HG02759 (cell line): ENCODE measurements at regions not wholly inside any gene's neighbourhood (a gene's known extent, or its start where the extent isn't known, plus 50 kb on each side); places are given as distances from the start of the nearest gene placed in this dataset.
A peak's percentile ranks its signal among the peaks of the same experiment; 100 is the strongest.

Experiments used
- ATAC-seq: cut with Tn5 transposase; IDR thresholded peaks from one replicate; pipeline ENCODE4 v1.9.1; 2021; ENCODE audit warnings: mild to moderate bottlenecking, moderate library complexity; ENCODE audit not compliant: unreplicated experiment

DNA sequence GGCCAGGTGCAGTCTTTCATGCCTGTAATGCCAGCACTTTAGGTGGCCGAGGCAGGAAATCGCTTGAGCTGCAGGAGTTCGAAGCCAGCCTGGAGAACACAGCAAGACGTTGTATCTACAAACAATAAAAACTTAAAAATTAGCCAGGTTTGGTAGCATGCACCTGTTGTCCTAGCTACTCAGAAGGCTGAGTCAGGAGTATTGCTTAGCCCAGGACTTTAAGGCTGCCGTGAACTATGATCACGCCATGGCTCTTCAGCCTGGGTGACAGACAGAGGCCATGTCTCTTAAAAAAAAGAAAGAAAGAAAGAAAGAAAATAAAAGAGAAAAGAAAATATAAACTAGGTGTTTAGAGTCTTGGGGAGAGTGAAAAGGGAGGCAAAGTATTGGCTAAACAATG is 96.4 kb upstream of the PDE5A start:
- ATAC-seq, result no peak

DNA sequence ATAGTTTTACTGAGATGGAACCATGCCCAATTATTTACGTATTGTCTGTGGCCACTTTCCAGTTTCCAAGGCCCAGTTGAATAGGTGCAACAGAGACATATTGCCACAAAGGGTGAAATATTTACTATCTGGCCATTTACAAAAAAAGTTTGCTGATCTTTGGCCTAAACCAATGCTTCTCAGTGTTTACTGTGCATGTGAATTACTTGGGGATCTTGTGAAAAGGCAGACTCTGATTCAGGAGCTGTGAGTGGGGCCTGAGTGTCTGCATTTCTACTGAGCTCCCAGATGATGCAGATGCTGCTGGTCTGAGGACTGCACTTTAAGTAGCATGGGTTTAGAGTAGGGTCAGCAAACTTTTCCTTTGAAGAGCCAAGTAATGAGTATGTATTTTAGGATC is 94.1 kb upstream of the PDE5A start:
- ATAC-seq, result no peak

DNA sequence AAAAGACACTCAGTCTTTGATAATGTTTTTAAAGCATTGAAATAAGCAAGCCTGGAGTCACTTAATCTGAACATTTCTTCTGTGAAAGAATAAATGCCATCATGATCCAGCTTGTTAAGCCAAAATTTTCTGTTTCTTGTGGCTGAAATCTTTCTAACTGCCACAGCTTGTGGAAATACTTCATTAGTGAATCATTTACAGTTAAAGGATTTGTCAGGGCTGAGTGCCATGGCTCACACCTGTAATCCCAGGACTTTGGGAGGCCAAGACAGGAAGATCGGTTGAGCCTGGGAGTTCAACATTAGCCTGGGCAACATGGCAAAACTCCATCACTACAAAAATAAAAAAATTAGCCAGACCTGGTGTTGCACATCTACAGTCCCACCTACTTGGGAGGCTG is 93.3 kb upstream of the PDE5A start:
- ATAC-seq, result no peak

DNA sequence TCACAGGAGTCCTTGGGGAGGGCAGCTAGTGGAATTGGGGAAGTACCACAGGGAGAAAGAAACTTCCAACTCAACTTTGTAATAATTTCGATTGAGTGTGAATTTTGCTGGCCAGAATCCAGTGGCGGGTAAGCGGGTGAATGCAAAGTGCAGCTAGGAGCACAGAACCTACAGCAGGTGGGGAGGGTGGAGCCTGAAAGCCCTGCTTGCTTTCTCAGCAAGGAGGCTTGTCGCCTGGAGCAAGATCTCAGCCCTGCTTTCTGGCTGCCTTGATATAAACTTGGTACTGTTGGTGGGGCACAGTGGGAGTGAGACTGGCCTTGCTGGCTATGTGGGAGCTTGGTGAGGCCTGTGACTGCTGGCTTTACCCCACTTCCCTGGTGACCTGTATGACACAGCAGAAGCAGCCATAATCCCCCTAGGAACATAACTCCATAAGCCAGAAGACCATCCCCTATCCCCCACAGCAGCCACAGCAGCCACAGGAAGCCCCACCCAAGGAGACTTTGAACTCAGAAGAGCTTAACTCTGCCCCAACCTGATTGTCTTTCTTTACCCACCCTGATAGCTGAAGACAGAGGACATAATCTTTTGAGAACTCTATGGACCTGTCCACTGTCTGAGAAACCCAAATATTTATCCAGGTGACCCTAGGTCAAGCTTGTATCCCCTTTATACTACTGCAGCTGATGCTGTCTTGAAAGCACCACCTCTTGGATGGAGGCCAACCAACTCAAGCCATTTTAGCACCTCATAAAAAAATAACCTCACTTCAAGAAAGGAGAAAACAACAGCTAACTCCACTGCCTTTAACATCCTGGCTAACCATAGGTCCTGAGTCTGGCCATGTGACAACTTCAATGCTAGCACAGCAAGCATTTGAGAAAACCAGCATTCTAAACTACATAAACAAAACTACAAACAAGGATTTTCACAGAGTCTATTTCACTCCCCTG is 87.2 kb upstream of the PDE5A start:
- no peak for ATAC-seq

DNA sequence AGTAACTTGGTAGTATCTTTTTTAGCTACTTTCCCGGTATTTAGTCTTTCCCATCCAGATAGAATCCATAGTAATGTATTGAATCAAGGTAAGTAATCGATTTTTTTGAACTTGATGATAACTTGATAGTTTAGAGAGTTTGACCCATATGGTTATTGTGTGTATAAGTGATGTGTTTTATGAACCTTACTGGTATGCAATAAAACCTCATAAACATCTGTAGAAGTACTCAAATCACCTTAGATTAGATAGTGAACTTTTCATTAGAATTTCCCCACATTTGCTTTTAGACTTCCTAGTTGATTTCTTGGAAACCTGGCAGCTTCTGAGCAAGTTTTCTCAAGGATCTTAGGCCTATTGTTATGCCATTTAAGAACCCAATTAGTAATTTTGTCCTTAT is 80.8 kb upstream of the PDE5A start:
- ATAC-seq, result no peak

DNA sequence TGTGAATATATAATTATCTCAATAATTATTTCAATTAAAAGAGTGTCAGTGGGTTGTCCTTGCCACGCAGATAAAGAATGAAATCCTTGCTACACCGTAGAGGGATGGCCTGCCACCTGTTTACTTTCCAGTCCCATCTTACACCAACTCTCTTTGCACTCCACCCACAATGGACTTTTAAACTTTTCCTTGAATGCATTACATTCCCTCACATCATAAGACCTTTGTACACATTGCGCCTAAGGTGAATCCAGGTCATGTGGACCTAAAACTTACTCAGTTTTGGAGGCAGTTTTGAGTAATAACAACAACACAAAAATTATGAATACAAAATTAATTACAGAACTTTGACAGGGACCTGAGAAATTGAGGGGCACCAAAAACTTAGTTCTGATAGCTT is 78.7 kb upstream of the PDE5A start:
- no peak for ATAC-seq

DNA sequence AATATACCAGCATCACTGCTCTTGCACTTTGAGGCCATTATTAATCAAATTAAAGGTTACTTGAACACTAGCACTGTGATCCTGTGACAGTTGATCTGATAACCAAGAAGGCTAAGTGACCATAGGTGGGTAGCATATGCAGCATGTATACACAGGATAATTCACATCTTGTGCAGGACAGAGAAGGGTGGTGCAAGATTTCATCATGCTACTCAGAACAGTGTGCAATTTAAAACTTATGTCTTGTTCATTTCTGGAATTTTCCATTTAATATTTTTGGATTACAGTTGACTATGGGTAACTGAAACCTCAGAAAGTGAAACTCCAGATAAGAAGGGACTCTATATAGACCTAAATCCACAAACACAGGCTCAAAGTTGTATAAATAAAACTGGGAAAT is 78.2 kb upstream of the PDE5A start:
- ATAC-seq, result no peak

DNA sequence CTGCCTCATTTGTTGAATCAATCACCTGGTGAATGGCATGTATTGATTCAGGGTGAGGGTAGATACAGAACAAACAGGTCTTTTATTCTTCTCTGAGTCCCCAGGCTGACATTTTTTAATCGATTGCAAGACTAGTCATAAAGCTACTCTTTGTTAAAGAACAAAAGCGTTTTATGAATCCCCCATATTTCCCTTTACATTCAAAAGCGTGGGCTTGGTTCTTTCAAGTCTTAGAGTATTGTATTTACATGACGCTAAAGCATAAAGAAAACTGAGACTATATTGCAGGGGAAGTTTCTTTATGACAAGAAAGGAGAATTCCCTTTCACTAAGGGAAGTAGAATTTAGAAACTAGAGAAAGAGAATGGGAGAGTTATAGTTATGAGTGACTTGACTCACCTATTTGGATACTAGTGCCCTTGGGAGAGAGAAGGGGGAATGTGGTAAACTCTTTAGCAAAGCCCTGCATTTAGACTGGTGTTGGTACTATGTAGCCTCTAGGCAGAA is 69.3 kb upstream of the PDE5A start:
- peak; percentile 59 for ATAC-seq

DNA sequence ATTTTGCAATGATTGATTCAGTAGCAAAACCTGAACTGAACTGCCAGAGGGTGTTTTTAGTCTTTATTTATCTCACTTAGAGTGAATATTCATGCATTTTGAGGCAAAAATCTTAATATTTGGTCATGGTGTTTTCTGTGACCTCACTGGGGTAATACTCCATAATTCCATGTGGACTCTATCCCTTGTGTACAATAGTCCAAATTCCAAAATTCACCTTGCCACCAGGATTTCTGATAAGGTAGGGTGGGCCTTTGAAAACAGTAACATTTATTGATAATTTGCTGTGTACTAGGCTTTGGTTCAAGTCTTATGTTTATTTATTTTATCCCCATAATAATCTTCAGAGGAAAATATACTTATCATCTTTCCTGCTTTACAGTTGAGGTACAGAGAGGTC is 68.4 kb upstream of the PDE5A start:
- no peak for ATAC-seq

DNA sequence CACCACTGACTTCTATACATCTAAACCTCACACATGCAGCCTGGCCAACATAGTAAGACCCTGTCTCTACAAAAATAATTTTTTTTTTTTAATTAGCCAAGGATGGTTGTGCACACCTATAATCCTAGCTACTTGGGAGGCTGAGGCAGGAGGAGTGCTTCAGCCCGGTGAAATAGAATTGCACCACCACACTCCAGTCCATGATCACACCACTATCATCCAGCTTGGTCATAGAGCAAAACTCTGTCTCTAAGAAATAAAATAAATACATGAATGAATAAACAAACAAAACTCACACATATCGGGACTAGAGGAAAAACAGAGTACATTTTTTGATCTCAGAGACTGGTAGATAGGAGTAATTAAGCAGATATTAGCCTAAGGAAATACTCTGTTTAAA is 66.6 kb upstream of the PDE5A start:
- no peak for ATAC-seq

DNA sequence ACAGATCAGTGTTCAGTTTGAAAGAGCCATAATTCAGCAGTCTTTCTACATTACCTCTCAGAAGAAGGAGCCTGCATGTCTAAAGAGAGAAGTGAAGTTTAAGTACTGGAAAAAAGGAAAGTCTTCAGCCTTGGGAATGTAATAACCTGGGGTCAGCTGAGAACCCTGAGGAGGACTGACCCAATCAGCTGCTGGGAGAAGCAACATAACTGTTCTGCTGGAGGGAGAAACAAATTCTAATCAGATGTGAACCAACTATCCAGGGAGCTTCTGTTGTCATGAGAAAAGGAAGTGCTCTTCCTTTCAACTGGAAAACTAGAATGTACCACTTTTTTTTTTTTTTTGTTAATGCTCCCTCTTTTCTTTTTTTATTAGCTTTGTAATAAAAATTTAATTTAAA is 64.5 kb upstream of the PDE5A start:
- ATAC-seq, result no peak

DNA sequence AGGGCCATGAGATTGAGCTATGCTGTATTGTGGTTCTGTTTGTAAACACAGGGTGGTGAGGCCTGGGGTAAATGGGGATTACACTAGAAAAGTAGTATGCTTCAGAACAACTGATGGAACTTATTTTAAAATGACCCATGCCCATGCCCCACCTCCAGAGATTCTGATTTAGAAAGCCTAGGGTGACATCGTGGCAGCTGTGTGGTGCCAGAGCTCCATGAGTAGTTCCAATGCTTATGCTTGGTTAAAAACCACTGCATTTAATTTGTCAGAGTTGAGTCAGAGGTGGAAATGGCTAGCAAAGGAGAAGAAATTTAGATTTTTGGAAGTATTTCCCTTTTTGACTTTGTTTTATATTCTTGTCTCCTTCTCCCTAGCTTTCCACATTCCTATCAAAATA is 63.4 kb upstream of the PDE5A start:
- no peak for ATAC-seq

DNA sequence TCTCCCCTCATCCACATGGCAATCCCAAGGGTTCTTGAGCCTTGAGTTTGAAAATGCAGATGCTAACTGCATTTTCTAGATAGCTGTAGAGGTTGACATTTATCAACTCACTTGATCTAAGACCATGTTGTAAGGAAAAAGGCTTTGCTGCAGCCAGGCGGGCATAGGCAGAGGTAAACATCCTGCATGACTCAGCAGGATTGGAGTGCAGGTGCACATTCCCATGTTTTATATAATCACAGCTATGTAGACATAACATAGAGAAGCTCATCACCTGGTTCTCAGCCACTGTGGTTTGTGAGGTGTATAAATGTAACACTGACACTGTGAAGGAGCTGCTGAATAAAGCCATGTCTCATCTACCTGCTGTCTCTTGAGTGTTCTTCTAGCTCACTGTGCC is 62.3 kb upstream of the PDE5A start:
- no peak for ATAC-seq

DNA sequence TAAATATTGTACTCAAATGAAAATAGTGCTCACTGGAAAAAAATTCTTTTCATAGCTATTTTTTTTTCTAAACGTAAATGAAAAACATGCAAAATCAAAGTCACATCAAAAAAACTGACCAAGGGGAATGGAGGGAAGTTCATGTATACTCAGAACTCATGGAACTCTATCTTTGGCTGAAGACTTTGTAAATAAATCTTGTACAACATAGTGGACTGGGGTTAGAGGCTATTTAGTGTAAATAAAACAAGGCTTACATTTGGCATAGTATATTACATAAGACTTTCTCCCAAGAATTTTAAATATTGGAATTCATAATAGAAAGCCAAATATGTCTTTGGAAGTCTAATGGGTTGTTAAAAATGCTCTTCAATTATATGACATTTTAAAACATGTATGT is 59.8 kb upstream of the PDE5A start:
- ATAC-seq, result no peak

DNA sequence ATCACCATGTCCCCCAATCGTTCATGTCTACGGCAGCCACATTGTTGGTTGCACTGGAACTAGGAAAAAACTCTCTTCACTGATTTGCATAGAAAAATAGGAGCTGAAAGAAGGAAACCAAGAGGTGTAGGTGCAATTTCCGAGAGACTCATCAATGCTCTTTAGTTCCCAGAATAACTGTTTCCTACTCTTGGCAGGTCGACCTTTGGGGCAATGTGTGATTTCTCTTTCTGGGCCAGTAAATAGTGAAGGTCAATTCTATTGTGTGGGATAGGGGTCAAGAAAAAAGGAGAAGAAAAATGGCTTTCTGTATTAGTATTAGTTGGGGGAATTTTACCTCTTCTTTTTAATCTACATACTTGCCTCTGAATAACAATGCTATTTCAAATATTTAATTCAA is 55.9 kb upstream of the PDE5A start:
- no peak for ATAC-seq

DNA sequence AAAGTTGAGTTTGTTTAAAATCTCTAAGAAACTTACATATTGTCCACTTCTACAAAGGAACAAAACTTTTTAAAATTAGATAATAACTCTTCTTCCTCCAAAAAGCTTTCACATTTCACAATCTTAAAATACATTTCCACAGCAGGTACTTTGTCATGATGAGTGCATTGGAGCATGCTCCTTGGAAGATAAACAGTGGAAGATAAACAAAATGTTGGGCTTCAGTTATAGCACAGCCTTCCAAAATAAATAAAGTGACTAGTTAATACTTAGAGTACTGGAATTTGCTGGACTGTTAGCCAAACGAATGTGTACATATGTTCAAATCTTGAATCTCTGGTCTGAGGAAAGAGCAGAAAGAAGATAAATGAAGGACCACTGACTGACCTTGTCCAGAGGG is 54.9 kb upstream of the PDE5A start:
- ATAC-seq, result no peak

DNA sequence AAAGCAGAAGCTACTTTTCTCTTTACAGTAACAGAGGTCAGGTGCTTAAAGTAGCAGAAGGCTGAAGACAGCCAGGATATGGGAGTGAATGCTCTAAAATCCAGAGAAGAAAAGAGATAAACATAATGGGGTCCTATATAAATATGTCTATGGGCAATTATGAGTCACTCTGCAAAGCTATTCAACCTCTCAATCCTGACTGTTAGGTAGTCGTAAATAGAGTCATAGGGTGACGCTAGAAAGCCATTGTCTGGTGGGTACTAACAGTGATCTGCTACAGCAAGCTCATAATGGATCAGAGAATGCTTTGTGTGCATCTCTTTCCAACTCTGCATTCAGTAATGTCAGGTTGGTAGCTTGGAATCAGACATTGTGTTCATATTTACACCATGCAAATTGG is 53.5 kb upstream of the PDE5A start:
- no peak for ATAC-seq

DNA sequence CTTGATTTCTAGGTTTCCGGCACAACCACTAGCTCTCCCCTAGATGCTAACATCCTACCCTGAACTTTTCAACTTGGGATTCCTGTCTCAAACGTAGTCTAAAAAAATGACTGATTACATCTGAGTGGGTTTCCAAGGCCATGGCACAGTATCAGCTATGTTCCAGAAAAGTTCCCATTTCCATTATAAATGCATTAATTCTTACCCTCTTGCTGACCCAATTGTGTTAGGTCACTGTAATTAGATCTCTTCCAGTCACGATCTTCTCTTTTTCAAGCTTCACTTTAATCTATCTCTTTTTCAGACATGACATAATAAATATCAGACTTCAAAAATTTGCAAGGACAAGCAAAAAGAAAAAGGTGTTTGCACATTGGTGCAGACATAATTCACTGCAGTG is 50.6 kb upstream of the PDE5A start:
- ATAC-seq, result no peak

DNA sequence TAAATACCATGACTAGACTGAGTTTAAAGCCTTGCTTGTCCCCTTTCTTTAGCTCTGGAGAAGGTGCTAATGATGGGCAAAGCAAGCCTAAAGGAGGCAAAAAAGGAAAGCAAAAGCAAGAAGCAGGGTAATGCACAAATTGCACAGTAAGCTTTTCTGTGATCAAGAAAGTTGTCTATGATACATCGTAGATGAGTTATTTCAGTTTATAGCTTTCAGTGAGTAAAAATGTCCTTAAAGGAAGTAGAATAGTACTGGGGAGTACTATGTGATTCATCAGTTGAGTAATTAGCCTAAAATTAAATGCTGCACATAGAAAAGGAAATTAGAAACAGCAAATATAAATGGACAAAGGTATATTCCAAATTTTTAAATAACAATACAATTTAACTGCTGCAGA is 50.2 kb upstream of the PDE5A start:
- ATAC-seq, result no peak
